Stimulated activated CD8-positive, alpha-beta memory T cell treated with anti-CD3 and anti-CD28 coated beads, Interleukin-7, amount 100 ng/mL, for 24 hours (primary cell): ENCODE measurements at regions not wholly inside any gene's neighbourhood (a gene's known extent, or its start where the extent isn't known, plus 50 kb on each side); places are given as distances from the start of the nearest gene placed in this dataset.

Experiments
- DNase-seq: peaks from one replicate; pipeline ENCODE4 v3.0.0-alpha.2; 2020; ENCODE audit warnings: low read depth

- no peak for DNase-seq
These were observed 945.0 kb downstream of the BRD1 start for GRCh38 chr22:48882636-48883200.

GRCh38 chr22:48881326-48881980 is 946.2 kb downstream of the BRD1 start:
- no peak for DNase-seq

- DNase-seq: no peak
These were observed 946.9 kb downstream of the BRD1 start for GRCh38 chr22:48880749-48881148.

GRCh38 chr22:48876951-48877350 is 950.7 kb downstream of the BRD1 start:
- no peak for DNase-seq

- no peak for DNase-seq
These were observed 952.7 kb downstream of the BRD1 start for GRCh38 chr22:48874956-48875355.

GRCh38 chr22:48873191-48873520 is 954.5 kb downstream of the BRD1 start:
- DNase-seq: no peak

- DNase-seq: no peak
These were observed 955.1 kb downstream of the BRD1 start for GRCh38 chr22:48872271-48873190.

GRCh38 chr22:48871176-48871840 is 956.4 kb downstream of the BRD1 start:
- DNase-seq: no peak

GRCh38 chr22:48870436-48870835 is 957.2 kb downstream of the BRD1 start:
- DNase-seq: no peak

GRCh38 chr22:48869788-48870187 is 957.9 kb downstream of the BRD1 start:
- DNase-seq: no peak

- no peak for DNase-seq
These were observed 958.5 kb downstream of the BRD1 start for GRCh38 chr22:48869161-48869560.

- DNase-seq: no peak
These were observed 959.1 kb downstream of the BRD1 start for GRCh38 chr22:48868554-48868953.

- DNase-seq: no peak
These were observed 959.8 kb downstream of the BRD1 start for GRCh38 chr22:48867891-48868290.

- DNase-seq: no peak
These were observed 960.6 kb downstream of the BRD1 start for GRCh38 chr22:48866906-48867681.

GRCh38 chr22:48864748-48865147 is 962.9 kb downstream of the BRD1 start:
- DNase-seq: no peak

- no peak for DNase-seq
These were observed 963.6 kb downstream of the BRD1 start for GRCh38 chr22:48863965-48864528.

GRCh38 chr22:48860557-48860956 is 967.1 kb downstream of the BRD1 start:
- DNase-seq: no peak

- no peak for DNase-seq
These were observed 968.8 kb downstream of the BRD1 start for GRCh38 chr22:48858856-48859255.

- no peak for DNase-seq
These were observed 969.6 kb downstream of the BRD1 start for GRCh38 chr22:48858121-48858520.

GRCh38 chr22:48857202-48857805 is 970.4 kb downstream of the BRD1 start:
- no peak for DNase-seq

GRCh38 chr22:48856308-48856615 is 971.4 kb downstream of the BRD1 start:
- no peak for DNase-seq
